ENCODE measurements at regions not wholly inside any gene's neighbourhood (a gene's known extent, or its start where the extent isn't known, plus 50 kb on each side); places are given as distances from the start of the nearest gene placed in this dataset.

GRCh38 chr3:88828466-88828865 lies 279.0 kb upstream of the EPHA3 start:
- H3K79me2 ChIP-seq (replicated peaks; ENCODE audit: insufficient read depth, low read length): no peaks in the 10 kb centered on the region
- no peaks in the 10 kb centered on the region for H4K20me1 ChIP-seq (ENCODE audit: insufficient read depth)
- no peak overlapping the region for H3K9ac ChIP-seq (ENCODE audit: low read length)
- no peak overlapping the region for H3K4me3 ChIP-seq (ENCODE audit: low read length)
- no peak for TF ChIP-seq CTCF (IDR thresholded peaks at IDR 0.05; ENCODE audit: poor library complexity, severe bottlenecking)
- no peak for TF ChIP-seq POLR2AphosphoS5 (IDR thresholded peaks at IDR 0.05)
- TF ChIP-seq MXI1 (conservative IDR thresholded peaks at IDR 0.05; ENCODE audit: poor library complexity, severe bottlenecking): no peak
- TF ChIP-seq TAF1 (IDR thresholded peaks at IDR 0.05; ENCODE audit: low read depth): no peak
- TF ChIP-seq RAD21 (conservative IDR thresholded peaks at IDR 0.05): no peak
- TF ChIP-seq SMC3 (conservative IDR thresholded peaks at IDR 0.05; ENCODE audit: poor library complexity): no peak
- TF ChIP-seq EZH2 (IDR thresholded peaks at IDR 0.05; ENCODE audit: borderline replicate concordance, insufficient read depth, low read length, poor library complexity, severe bottlenecking): no peak
- no peak for TF ChIP-seq EP300 (conservative IDR thresholded peaks at IDR 0.05; ENCODE audit: poor library complexity, severe bottlenecking)
- no peak for TF ChIP-seq REST (IDR thresholded peaks at IDR 0.05; ENCODE audit: borderline replicate concordance)
- H3K9me2 ChIP-seq (ENCODE audit: insufficient read depth, low read length): no peaks in the 10 kb centered on the region
- H3K36me3 ChIP-seq (ENCODE audit: insufficient read depth, low read length): no peaks in the 10 kb centered on the region
- H2AFZ ChIP-seq (ENCODE audit: low read depth, low read length): no peak overlapping the region
- no peaks in the 10 kb centered on the region for H3K9me3 ChIP-seq (ENCODE audit: low read length)
- H3K27ac ChIP-seq (ENCODE audit: low read length): no peak overlapping the region
- no peaks in the 10 kb centered on the region for H3F3A ChIP-seq (ENCODE audit: insufficient read depth, low read length, poor library complexity, severe bottlenecking)
- no peaks in the 10 kb centered on the region for H3K27me3 ChIP-seq (ENCODE audit: insufficient read depth, low read depth, low read length)
- no peak overlapping the region for H3K4me2 ChIP-seq (ENCODE audit: low read length)

- Histone ChIP-seq H3F3A (ENCODE audit: insufficient read depth, low read length, poor library complexity, severe bottlenecking) (no peaks in the 10 kb centered on the region), H3K9ac (ENCODE audit: low read length) (no peak overlapping the region), H3K9me2 (ENCODE audit: insufficient read depth, low read length) (no peaks in the 10 kb centered on the region), H3K9me3 (ENCODE audit: low read length) (no peaks in the 10 kb centered on the region), H3K4me3 (ENCODE audit: low read length) (no peak overlapping the region), H4K20me1 (ENCODE audit: insufficient read depth) (no peaks in the 10 kb centered on the region), H3K36me3 (ENCODE audit: insufficient read depth, low read length) (no peaks in the 10 kb centered on the region), H3K4me2 (ENCODE audit: low read length) (no peak overlapping the region), H3K27me3 (ENCODE audit: insufficient read depth, low read depth, low read length) (no peaks in the 10 kb centered on the region), H2AFZ (ENCODE audit: low read depth, low read length) (no peak overlapping the region), H3K27ac (ENCODE audit: low read length) (no peak overlapping the region), H3K79me2 (replicated peaks; ENCODE audit: insufficient read depth, low read length) (no peaks in the 10 kb centered on the region)
- TF ChIP-seq CTCF (IDR thresholded peaks at IDR 0.05; ENCODE audit: poor library complexity, severe bottlenecking) (no peak), TAF1 (IDR thresholded peaks at IDR 0.05; ENCODE audit: low read depth) (no peak), EP300 (conservative IDR thresholded peaks at IDR 0.05; ENCODE audit: poor library complexity, severe bottlenecking) (no peak), SMC3 (conservative IDR thresholded peaks at IDR 0.05; ENCODE audit: poor library complexity) (no peak), RAD21 (conservative IDR thresholded peaks at IDR 0.05) (no peak), MXI1 (conservative IDR thresholded peaks at IDR 0.05; ENCODE audit: poor library complexity, severe bottlenecking) (no peak), REST (IDR thresholded peaks at IDR 0.05; ENCODE audit: borderline replicate concordance) (no peak), POLR2AphosphoS5 (IDR thresholded peaks at IDR 0.05) (no peak), EZH2 (IDR thresholded peaks at IDR 0.05; ENCODE audit: borderline replicate concordance, insufficient read depth, low read length, poor library complexity, severe bottlenecking) (no peak)
Observed at GRCh38 chr3:88852606-88853005, 254.8 kb upstream of the EPHA3 start.

All from neural cell (in vitro differentiated cells).